Astrocyte (in vitro differentiated cells and primary cell): ENCODE measurements at regions not wholly inside any gene's neighbourhood (a gene's known extent, or its start where the extent isn't known, plus 50 kb on each side); places are given as distances from the start of the nearest gene placed in this dataset.
"Not testable (repeated sequence)": the region's sequence is repeated elsewhere in the genome, so short reads cannot be mapped to it uniquely, and the experiment has no call there.

Experiments used
- CTCF ChIP-seq: IDR thresholded peaks from 2 replicates; pipeline ENCODE4 v1.5.1; 2011; ENCODE audit warnings: low read depth, mild to moderate bottlenecking, inconsistent platforms, low read length, moderate library complexity; ENCODE audit not compliant: insufficient read depth
- EZH2 ChIP-seq: IDR thresholded peaks from 2 replicates; pipeline ENCODE4 v1.6.1; 2012; ENCODE audit warnings: mild to moderate bottlenecking, low read length, inconsistent platforms; ENCODE audit not compliant: insufficient read depth

- TF ChIP-seq CTCF, EZH2: not testable (repeated sequence)
Measured at GRCh38 chr2:8610775-8611174, 71.1 kb upstream of the ID2 start.
